Endothelial cell (in vitro differentiated cells): ENCODE measurements at regions not wholly inside any gene's neighbourhood (a gene's known extent, or its start where the extent isn't known, plus 50 kb on each side); places are given as distances from the start of the nearest gene placed in this dataset.

Experiments
- DNase-seq: peaks from one replicate; pipeline ENCODE4 v3.0.0; 2021; ENCODE audit warnings: low spot score
- H3K27ac Mint-ChIP-seq: one replicate; pipeline ENCODE4 v1.8.0; 2021; ENCODE audit warnings: mixed read lengths, inconsistent platforms; ENCODE audit not compliant: unreplicated experiment
- H3K27me3 Mint-ChIP-seq: one replicate; pipeline ENCODE4 v1.8.0; 2021; ENCODE audit warnings: mild to moderate bottlenecking, moderate library complexity, mixed read lengths, inconsistent platforms; ENCODE audit not compliant: unreplicated experiment
- H3K36me3 Mint-ChIP-seq: one replicate; pipeline ENCODE4 v1.8.0; 2021; ENCODE audit warnings: mild to moderate bottlenecking, low read depth, mixed read lengths, inconsistent platforms; ENCODE audit not compliant: unreplicated experiment
- H3K4me1 Mint-ChIP-seq: one replicate; pipeline ENCODE4 v1.8.0; 2021; ENCODE audit warnings: mild to moderate bottlenecking, mixed read lengths, inconsistent platforms; ENCODE audit not compliant: unreplicated experiment
- H3K4me3 Mint-ChIP-seq: one replicate; pipeline ENCODE4 v1.8.0; 2021; ENCODE audit warnings: mild to moderate bottlenecking, mixed read lengths, inconsistent platforms; ENCODE audit not compliant: unreplicated experiment
- H3K9me3 Mint-ChIP-seq: one replicate; pipeline ENCODE4 v1.8.0; 2021; ENCODE audit warnings: mixed read lengths, inconsistent platforms; ENCODE audit not compliant: unreplicated experiment
- CTCF ChIP-seq: fragments of 200-600 bp; sonication (generic); IDR thresholded peaks from one replicate; pipeline ENCODE4 v1.5.0; 2021; ENCODE audit warnings: antibody characterized with exemption; ENCODE audit not compliant: unreplicated experiment

DNA sequence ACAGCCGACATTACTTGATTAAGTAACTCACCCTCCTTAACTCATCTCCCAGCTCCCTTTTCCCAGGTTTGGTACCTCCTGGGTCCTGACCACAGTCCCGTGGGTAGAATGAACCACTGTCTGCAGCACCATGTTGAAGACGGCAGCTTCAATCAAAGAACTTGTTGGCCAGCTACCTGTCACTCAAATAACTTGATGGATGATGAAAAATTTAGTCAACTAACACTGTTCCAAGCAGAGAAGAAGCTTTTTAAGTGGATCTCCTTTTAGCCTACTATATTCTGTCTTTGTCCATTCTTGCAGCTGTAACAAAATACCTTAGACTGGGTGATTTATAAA lies 138.4 kb upstream of the F3 start:
- Mint-ChIP-seq H3K36me3 (no peaks in the 10 kb centered on the region), H3K4me3 (no peak overlapping the region), H3K27ac (no peak overlapping the region), H3K4me1 (peaks cover 16% of the 10 kb centered on the region), H3K9me3 (peaks cover 4% of the 10 kb centered on the region), H3K27me3 (peaks cover 3% of the 10 kb centered on the region)
- no peak for DNase-seq
- no peak for TF ChIP-seq CTCF

GRCh38 chr1:94679332-94680038 lies 137.9 kb upstream of the F3 start:
- peaks cover 6% of the 10 kb centered on the region for H3K27me3 Mint-ChIP-seq
- TF ChIP-seq CTCF = no peak
- H3K4me1 Mint-ChIP-seq = peaks cover 22% of the 10 kb centered on the region
- peaks cover 4% of the 10 kb centered on the region for H3K9me3 Mint-ChIP-seq
- H3K4me3 Mint-ChIP-seq = no peak overlapping the region
- no peak for DNase-seq
- no peak overlapping the region for H3K27ac Mint-ChIP-seq
- no peaks in the 10 kb centered on the region for H3K36me3 Mint-ChIP-seq

GRCh38 chr1:94678202-94678848 lies 136.8 kb upstream of the F3 start:
- peaks cover 4% of the 10 kb centered on the region for H3K9me3 Mint-ChIP-seq
- no peak for DNase-seq
- no peak for TF ChIP-seq CTCF
- peaks cover 22% of the 10 kb centered on the region for H3K4me1 Mint-ChIP-seq
- peaks cover 7% of the 10 kb centered on the region for H3K27me3 Mint-ChIP-seq
- H3K4me3 Mint-ChIP-seq = no peak overlapping the region
- H3K36me3 Mint-ChIP-seq = no peaks in the 10 kb centered on the region
- no peak overlapping the region for H3K27ac Mint-ChIP-seq

GRCh38 chr1:94677714-94678113 lies 136.2 kb upstream of the F3 start:
- Mint-ChIP-seq H3K27me3 (peaks cover 6% of the 10 kb centered on the region), H3K4me1 (peaks cover 22% of the 10 kb centered on the region), H3K4me3 (no peak overlapping the region), H3K27ac (no peak overlapping the region), H3K9me3 (peaks cover 2% of the 10 kb centered on the region), H3K36me3 (no peaks in the 10 kb centered on the region)
- TF ChIP-seq CTCF = no peak
- no peak for DNase-seq

DNA sequence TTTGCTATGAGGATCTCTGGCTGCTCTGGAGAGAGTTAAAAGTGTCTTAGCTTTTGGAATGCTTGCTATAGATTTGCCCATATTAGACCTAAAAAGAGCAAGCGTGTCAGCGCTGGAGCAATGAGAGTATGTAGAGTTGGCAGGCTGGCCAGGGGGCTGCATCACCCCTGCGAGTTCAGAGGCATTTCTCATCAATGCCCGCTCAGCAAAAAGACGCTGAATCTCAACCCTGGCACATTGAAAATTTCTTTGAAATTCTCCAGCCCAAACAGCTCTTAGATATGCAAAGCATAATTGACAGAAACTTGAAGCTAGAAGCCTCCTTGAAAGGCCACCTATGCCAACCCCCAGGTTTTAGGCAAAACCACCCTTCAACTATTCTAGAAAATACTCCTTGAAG lies 135.5 kb upstream of the F3 start:
- H3K9me3 Mint-ChIP-seq = no peaks in the 10 kb centered on the region
- peaks cover 22% of the 10 kb centered on the region for H3K4me1 Mint-ChIP-seq
- no peaks in the 10 kb centered on the region for H3K36me3 Mint-ChIP-seq
- H3K4me3 Mint-ChIP-seq = no peak overlapping the region
- H3K27ac Mint-ChIP-seq = no peak overlapping the region
- no peak for DNase-seq
- H3K27me3 Mint-ChIP-seq = peaks cover 5% of the 10 kb centered on the region
- no peak for TF ChIP-seq CTCF
